Uterus (tissue), 3 donors: ENCODE measurements at regions not wholly inside any gene's neighbourhood (a gene's known extent, or its start where the extent isn't known, plus 50 kb on each side); places are given as distances from the start of the nearest gene placed in this dataset.

Experiments
- DNase-seq, 2 donors: peaks; one replicate each; pipeline ENCODE4 v3.0.0-alpha.2; 2019 to 2020
- H3K27ac ChIP-seq, 2 donors: fragments of 200-600 bp; sonication (generic); 1 replicate in 1 of 2; 2 replicates in 1 of 2; pipeline ENCODE4 v1.5.1; 2016 to 2018
- H3K27me3 ChIP-seq, 2 donors: fragments of 200-600 bp; sonication (generic); one replicate each; pipeline ENCODE4 v1.5.1; 2018 to 2019; ENCODE audit warnings: control low read depth in 1 of 2
- H3K36me3 ChIP-seq, 2 donors: fragments of 200-600 bp; sonication (generic); one replicate each; pipeline ENCODE4 v1.5.1; 2019; ENCODE audit warnings: control low read depth in 1 of 2
- H3K4me1 ChIP-seq, 2 donors: fragments of 200-600 bp; sonication (generic); one replicate each; pipeline ENCODE4 v1.5.1; 2018 to 2019; ENCODE audit warnings: control low read depth in 1 of 2
- H3K4me3 ChIP-seq, 2 donors: fragments of 200-600 bp; sonication (generic); 1 replicate in 1 of 2; 2 replicates in 1 of 2; pipeline ENCODE4 v1.5.1; 2018 to 2019; ENCODE audit warnings: mild to moderate bottlenecking in 1 of 2
- H3K9me3 ChIP-seq, 2 donors: fragments of 200-600 bp; sonication (generic); one replicate each; pipeline ENCODE4 v1.5.1; 2019; ENCODE audit warnings: control low read depth in 1 of 2
- POLR2A ChIP-seq, 2 donors: fragments of 450-650 bp; IDR thresholded peaks; one replicate each; pipeline ENCODE4 v1.6.1; 2016; ENCODE audit warnings: antibody characterized with exemption in 2 of 2, mild to moderate bottlenecking in 1 of 2, moderate library complexity in 1 of 2
- intact Hi-C: fragments of 100-400 bp; cut with DNase I; formaldehyde crosslinking; loops from one replicate; pipeline ENCODE4 v1.15.1; 2023; ENCODE audit warnings: low total_unique reads
- TF ChIP-seq, protein P1 (sequence below), 4 experiments: fragments of 200-600 bp in 2 of 4; fragments of 450-650 bp in 2 of 4; sonication (generic) in 2 of 4; IDR thresholded peaks; one replicate each; pipeline ENCODE4 v1.5.1; 2016 to 2019; ENCODE audit warnings: antibody characterized with exemption in 4 of 4, mild to moderate bottlenecking in 2 of 4, moderate library complexity in 1 of 4
- donor health status: DM: yes; HTN: yes; CAD: no.

DNA sequence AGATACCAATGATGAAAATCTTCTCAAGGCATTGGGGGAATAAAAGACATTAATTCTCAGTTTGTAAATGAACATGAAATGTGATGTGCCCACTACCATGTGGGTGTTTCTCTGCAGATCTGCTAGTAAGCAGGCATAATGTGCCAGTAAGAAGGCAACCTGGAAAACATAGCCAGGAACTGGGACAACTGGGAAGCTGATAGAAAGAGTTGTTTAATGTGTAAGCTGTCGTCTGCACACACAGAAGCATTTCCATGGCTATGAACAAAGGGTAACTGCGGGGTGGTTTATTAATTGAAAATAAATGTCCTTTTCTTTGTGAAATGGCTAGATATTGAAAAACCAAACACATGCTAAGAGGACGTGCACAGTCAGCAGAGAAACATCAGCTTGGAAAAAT is 52.0 kb downstream of the ZC3H11B start:
- intact Hi-C loops, result no loop called here
- Histone ChIP-seq H3K27ac (no peak overlapping the region), H3K27me3 (no peaks in the 10 kb centered on the region), H3K4me1 (no peaks in the 10 kb centered on the region), H3K4me3 (no peak overlapping the region), H3K9me3 (no peaks in the 10 kb centered on the region), H3K36me3 (no peaks in the 10 kb centered on the region)
- TF ChIP-seq, protein P1, sequence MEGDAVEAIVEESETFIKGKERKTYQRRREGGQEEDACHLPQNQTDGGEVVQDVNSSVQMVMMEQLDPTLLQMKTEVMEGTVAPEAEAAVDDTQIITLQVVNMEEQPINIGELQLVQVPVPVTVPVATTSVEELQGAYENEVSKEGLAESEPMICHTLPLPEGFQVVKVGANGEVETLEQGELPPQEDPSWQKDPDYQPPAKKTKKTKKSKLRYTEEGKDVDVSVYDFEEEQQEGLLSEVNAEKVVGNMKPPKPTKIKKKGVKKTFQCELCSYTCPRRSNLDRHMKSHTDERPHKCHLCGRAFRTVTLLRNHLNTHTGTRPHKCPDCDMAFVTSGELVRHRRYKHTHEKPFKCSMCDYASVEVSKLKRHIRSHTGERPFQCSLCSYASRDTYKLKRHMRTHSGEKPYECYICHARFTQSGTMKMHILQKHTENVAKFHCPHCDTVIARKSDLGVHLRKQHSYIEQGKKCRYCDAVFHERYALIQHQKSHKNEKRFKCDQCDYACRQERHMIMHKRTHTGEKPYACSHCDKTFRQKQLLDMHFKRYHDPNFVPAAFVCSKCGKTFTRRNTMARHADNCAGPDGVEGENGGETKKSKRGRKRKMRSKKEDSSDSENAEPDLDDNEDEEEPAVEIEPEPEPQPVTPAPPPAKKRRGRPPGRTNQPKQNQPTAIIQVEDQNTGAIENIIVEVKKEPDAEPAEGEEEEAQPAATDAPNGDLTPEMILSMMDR (IDR thresholded peaks at IDR 0.05), result no peak
- TF ChIP-seq POLR2A (IDR thresholded peaks at IDR 0.05), result no peak
- DNase-seq, result no peak

DNA sequence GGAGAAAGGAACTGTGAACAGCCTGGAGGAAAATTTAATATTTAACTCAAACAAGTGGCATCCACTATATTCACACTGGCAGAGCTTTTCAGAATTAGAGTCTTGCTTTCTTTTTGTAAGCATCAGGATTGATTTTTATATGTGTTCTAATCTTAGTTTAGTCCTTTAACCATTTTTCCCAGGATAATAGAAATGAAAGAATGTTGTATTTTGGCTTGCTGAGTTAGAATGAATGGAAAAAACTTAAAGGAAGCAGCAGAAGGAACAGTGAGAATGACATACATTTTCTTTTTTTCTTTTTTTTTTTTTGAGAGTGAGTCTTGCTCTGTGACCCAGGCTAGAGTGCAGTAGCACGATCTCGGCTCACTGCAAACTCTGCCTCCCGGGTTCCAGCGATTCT is 53.0 kb downstream of the ZC3H11B start:
- Histone ChIP-seq H3K27ac (no peak overlapping the region), H3K4me3 (no peak overlapping the region), H3K36me3 (no peaks in the 10 kb centered on the region), H3K4me1 (no peaks in the 10 kb centered on the region), H3K9me3 (no peaks in the 10 kb centered on the region), H3K27me3 (no peaks in the 10 kb centered on the region)
- DNase-seq, result no peak
- intact Hi-C loops, result no loop called here
- no peak for TF ChIP-seq POLR2A (IDR thresholded peaks at IDR 0.05)

DNA sequence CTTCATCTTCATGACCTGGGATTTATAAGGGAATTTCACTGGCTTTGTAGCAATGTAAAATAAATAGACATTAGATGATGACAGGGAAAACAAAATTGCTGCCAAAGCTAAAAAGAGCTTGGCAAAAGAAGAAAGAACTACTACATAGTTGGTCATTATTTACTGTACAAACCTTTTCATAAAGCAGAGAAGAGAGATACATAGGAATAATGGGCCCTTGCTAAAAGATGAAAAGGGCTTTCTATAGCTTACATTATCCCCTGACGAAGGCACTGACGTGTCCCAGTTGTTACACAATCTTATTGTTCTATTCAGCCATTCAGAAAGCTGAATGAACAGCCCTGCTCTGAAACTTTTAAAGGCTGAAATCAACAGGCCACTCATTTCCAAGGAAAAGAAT is 57.1 kb downstream of the ZC3H11B start:
- Histone ChIP-seq H3K4me3 (no peak overlapping the region), H3K27me3 (no peaks in the 10 kb centered on the region), H3K27ac (no peak overlapping the region), H3K4me1 (no peaks in the 10 kb centered on the region), H3K9me3 (no peaks in the 10 kb centered on the region), H3K36me3 (no peaks in the 10 kb centered on the region)
- intact Hi-C loops, result no loop called here
- no peak for TF ChIP-seq POLR2A (IDR thresholded peaks at IDR 0.05)
- TF ChIP-seq, protein P1 (IDR thresholded peaks at IDR 0.05), result no peak
- DNase-seq, result peak in 1 of 2 donors; percentile 18

DNA sequence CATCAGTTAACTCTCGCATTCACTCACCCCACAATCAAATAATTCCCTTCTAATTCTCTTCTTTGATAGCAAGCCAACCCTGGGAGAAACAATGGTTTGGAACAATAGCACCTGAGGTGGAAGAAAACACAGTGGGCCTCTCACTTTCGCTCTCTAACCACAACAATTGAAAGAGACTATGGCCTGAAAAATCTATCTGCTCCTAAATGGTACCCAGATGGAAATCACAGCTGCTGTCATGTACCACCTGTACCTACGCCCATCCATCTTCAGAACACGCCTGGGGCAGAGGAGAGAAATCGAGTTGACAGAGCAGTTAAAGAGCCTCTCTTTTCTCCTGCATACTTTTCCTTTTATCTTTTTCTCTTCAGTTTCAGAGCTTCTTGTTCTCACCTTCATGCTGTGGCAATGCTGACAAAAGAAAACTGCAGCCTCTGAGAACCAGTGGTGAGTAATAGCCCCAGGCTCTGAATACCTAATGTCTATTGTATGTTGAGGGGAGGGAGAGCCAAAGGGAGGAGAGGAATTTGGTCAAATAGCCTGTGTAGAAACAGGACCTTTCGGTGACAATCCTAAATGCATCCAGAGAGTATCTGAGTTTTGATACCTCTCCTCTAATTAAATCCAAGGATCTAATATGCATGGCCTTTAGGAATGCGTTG is 57.7 kb downstream of the ZC3H11B start:
- Histone ChIP-seq H3K36me3 (no peaks in the 10 kb centered on the region), H3K4me1 (no peaks in the 10 kb centered on the region), H3K4me3 (no peak overlapping the region), H3K27me3 (no peaks in the 10 kb centered on the region), H3K27ac (no peak overlapping the region), H3K9me3 (no peaks in the 10 kb centered on the region)
- TF ChIP-seq, protein P1 (IDR thresholded peaks at IDR 0.05), result no peak
- no peak for TF ChIP-seq POLR2A (IDR thresholded peaks at IDR 0.05)
- intact Hi-C loops, result no loop called here
- no peak for DNase-seq

DNA sequence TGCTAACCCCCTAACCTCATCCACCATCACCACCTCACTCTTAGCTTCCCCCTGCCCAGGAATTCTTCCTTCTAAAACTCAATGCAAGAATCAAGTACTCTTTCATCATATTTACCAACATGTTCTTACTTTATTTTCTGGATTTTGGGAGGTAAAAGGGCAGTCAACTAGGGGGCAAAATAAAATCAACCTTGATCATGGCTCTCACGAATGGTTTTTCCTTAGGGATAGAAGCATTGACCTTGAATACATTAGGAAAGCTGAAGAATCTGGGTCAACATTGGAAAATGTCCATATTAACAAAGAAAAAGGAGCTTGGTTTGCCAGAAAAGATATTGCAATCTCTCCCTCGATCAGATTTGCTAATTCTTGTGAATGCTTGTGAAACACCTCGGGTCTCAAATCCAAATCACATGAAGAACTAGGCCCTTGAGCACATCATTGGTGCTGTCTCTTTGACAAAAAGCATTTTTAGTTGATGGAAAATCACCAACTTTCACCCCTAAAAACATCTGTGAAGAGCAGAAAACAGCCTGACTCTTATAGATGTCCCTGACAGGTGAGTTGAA is 58.9 kb downstream of the ZC3H11B start:
- H3K27me3 ChIP-seq, result no peaks in the 10 kb centered on the region
- no peak overlapping the region for H3K27ac ChIP-seq
- DNase-seq, result no peak
- no peaks in the 10 kb centered on the region for H3K36me3 ChIP-seq
- H3K9me3 ChIP-seq, result no peaks in the 10 kb centered on the region
- TF ChIP-seq, protein P1 (IDR thresholded peaks at IDR 0.05), result no peak
- intact Hi-C loops, result no loop called here
- no peaks in the 10 kb centered on the region for H3K4me1 ChIP-seq
- H3K4me3 ChIP-seq, result no peak overlapping the region
